Adrenal gland (tissue), 9 donors: ENCODE measurements at regions not wholly inside any gene's neighbourhood (a gene's known extent, or its start where the extent isn't known, plus 50 kb on each side); places are given as distances from the start of the nearest gene placed in this dataset.
"Not testable (repeated sequence)": the region's sequence is repeated elsewhere in the genome, so short reads cannot be mapped to it uniquely, and the experiment has no call there.

ENCODE experiments used
- DNase-seq, 7 donors: peaks; one replicate each; pipeline ENCODE4 v3.0.0-alpha.2; 2019 to 2020
- H3K27ac ChIP-seq, 5 donors: fragments of 200-600 bp; sonication (generic) in 4 of 5; 1 replicate in 3 of 5; 2 replicates in 2 of 5; pipeline versions ENCODE4 v1.5.1 to v1.8.0; 2016 to 2020; ENCODE audit warnings: mild to moderate bottlenecking in 1 of 5
- H3K27me3 ChIP-seq: fragments of 200-600 bp; 2 replicates; pipeline ENCODE4 v1.8.0; 2021
- H3K36me3 ChIP-seq, 2 donors: fragments of 200-600 bp; replicated peaks in 1 of 2; 1 replicate in 1 of 2; 2 replicates in 1 of 2; pipeline versions ENCODE4 v1.5.1 to v1.8.0; 2018 to 2022
- H3K4me1 ChIP-seq, 2 donors: fragments of 200-600 bp; replicated peaks in 1 of 2; 1 replicate in 1 of 2; 2 replicates in 1 of 2; pipeline versions ENCODE4 v1.5.1 to v1.8.0; 2018 to 2021
- H3K4me3 ChIP-seq, 4 donors: fragments of 200-600 bp; sonication (generic) in 3 of 4; one replicate each; pipeline ENCODE4 v1.5.1; 2016 to 2018
- H3K9me3 ChIP-seq, 3 donors: fragments of 200-600 bp; sonication (generic) in 1 of 3; replicated peaks in 1 of 3; 1 replicate in 2 of 3; 2 replicates in 1 of 3; pipeline versions ENCODE4 v1.5.1 to v1.8.0; 2016 to 2021
- POLR2A ChIP-seq, 2 donors: fragments of 450-650 bp; IDR thresholded peaks; one replicate each; pipeline ENCODE4 v1.6.1; 2017; ENCODE audit warnings: antibody characterized with exemption in 2 of 2, mild to moderate bottlenecking in 2 of 2, moderate library complexity in 1 of 2
- WGBS, 4 donors: extraction: QIAGEN DNeasy Blood & Tissue Kit in 2 of 4; methylation state at CpG; one replicate each; pipeline versions ENCODE4 v1.1.5 to v1.1.7; 2013 to 2017; 5-methylcytosine and 5-hydroxymethylcytosine counted together
- intact Hi-C, 2 donors: fragments of 100-400 bp; cut with DNase I; formaldehyde crosslinking; loops; one replicate each; pipeline versions ENCODE4 v1.14.1 to v1.15.0; 2022 to 2023
- TF ChIP-seq, protein P1 (sequence below), 6 experiments: fragments of 450-650 bp in 4 of 6; fragments of 200-600 bp in 2 of 6; sonication (generic) in 1 of 6; IDR thresholded peaks; 1 replicate in 5 of 6; 2 replicates in 1 of 6; pipeline versions ENCODE4 v1.5.1 to v1.8.0; 2016 to 2021; ENCODE audit warnings: antibody characterized with exemption in 6 of 6, mild to moderate bottlenecking in 2 of 6, moderate library complexity in 1 of 6
- donor health status: healthy with polysubstance abuse.
- donor health status: Bipolar disorder and iron deficiency.
- donor health status: DM: yes; HTN: yes; CAD: no.
- donor health status: DM: no; HTN: no; CAD: no.
- donor health status: DM: no; HTN: no; CAD: no.

DNA sequence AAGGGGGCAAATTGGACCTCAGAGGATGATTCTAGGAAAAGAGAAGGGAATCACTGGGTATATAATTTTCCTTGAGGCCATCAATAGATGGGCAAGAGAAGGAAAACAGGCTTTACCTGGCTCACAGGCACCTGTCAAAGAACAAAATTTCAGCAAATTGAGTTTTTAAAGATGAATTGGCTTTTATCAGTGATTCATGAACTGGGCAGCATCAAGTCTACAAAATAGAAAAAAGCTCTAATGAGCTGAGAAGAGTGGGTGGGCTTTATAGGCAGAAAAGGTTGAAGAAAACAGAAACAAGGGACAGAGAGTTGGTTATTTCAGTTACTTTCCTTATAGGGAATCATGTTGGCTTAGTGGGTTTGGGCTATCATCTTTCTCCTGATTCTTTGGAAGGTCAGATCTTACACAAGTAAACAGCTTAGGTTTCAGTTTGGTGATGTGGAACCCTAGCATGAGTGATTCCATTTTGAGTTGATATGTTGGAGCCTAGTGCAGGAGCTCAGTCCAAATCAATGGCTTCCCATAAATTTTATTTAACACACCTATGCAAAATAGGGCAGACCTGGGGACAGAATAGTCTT is 120.7 kb upstream of the MED14 start:
- Histone ChIP-seq H3K4me3 (no peak overlapping the region), H3K27ac (no peak overlapping the region), H3K9me3 (no peaks in the 10 kb centered on the region), H3K4me1 (no peaks in the 10 kb centered on the region), H3K36me3 (no peaks in the 10 kb centered on the region), H3K27me3 (no peaks in the 10 kb centered on the region)
- DNase-seq = no peak
- TF ChIP-seq, protein P1, sequence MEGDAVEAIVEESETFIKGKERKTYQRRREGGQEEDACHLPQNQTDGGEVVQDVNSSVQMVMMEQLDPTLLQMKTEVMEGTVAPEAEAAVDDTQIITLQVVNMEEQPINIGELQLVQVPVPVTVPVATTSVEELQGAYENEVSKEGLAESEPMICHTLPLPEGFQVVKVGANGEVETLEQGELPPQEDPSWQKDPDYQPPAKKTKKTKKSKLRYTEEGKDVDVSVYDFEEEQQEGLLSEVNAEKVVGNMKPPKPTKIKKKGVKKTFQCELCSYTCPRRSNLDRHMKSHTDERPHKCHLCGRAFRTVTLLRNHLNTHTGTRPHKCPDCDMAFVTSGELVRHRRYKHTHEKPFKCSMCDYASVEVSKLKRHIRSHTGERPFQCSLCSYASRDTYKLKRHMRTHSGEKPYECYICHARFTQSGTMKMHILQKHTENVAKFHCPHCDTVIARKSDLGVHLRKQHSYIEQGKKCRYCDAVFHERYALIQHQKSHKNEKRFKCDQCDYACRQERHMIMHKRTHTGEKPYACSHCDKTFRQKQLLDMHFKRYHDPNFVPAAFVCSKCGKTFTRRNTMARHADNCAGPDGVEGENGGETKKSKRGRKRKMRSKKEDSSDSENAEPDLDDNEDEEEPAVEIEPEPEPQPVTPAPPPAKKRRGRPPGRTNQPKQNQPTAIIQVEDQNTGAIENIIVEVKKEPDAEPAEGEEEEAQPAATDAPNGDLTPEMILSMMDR (IDR thresholded peaks at IDR 0.05) = no peak
- TF ChIP-seq POLR2A (IDR thresholded peaks at IDR 0.05) = no peak
- intact Hi-C loops = no loop called here

DNA sequence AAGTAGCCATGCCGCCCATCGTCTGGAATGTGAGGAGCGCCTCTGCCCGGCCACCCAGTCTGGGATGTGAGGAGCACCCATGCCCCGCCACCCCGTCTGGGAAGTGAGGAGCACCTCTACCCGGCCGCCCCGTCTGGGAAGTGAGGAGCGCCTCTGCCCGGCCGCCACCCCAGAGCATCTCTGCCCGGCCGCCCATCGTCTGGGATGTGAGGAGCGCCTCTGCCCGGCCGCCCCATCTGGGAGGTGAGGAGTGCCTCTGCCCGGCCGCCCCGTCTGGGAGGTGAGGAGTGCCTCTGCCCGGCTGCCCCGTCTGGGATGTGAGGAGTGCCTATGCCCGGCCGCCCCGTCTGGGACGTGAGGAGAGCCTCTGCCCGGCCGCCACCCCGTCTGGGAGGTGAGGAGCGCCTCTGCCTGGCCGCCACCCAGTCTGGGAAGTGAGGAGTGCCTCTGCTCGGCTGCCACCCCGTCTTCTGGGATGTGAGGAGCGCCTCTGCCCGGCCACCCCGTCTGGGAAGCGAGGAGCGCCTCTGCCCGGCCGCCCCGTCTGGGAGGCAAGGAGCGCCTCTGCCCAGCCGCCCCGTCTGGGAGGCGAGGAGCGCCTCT is 126.7 kb upstream of the MED14 start:
- H3K4me3 ChIP-seq, H3K4me1 ChIP-seq, H3K27me3 ChIP-seq, H3K9me3 ChIP-seq, intact Hi-C loops, DNase-seq, H3K36me3 ChIP-seq, H3K27ac ChIP-seq: not testable (repeated sequence)
- 96 to 98% (median 97%) methylated on average over 11 to 47 of the region's 47 CpGs for WGBS, 4 donors

DNA sequence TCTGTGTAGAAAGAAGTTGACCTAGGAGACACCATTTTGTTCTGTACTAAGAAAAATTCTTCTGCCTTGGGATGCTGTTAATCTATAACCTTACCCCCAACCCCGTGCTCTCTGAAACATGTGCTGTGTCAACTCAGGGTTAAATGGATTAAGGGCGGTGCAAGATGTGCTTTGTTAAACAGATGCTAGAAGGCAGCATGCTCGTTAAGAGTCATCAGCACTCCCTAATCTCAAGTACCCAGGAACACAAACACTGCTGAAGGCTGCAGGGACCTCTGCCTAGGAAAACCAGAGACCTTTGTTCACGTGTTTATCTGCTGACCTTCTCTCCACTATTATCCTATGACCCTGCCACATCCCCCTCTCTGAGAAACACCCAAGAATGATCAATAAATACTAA is 127.9 kb upstream of the MED14 start:
- WGBS, 4 donors = 65 to 73% (median 66%) methylated on average over 3 to 4 of the region's 4 CpGs
- H3K4me3 ChIP-seq, DNase-seq, H3K27ac ChIP-seq, H3K36me3 ChIP-seq, H3K9me3 ChIP-seq, H3K27me3 ChIP-seq, intact Hi-C loops, H3K4me1 ChIP-seq: not testable (repeated sequence)

DNA sequence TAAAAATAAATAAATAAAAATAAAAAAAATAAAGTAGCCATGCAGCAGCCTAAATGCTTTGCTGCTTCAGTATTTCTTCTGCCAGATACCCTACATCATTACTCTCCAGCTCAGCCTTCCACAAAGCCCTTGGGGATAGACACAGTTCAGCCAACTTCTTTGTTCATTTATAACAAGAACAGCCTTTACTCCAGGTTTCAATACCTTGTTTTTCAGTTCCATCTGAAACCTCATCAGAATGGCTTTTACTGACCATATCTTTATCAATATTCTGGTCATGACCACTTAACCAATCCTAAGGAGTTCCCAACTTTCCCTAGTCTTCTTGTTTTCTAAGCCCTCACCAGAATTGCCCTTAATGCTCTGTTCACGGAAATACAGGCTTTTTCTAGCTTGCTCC is 128.3 kb upstream of the MED14 start:
- H3K4me1 ChIP-seq = peaks cover 0 to 4% of the 10 kb centered on the region in 2 donors
- WGBS, 4 donors = 83 to 94% (median 86%) methylated on average over 1 of the region's 1 CpG
- no peaks in the 10 kb centered on the region for H3K27me3 ChIP-seq
- no peak for DNase-seq
- TF ChIP-seq POLR2A (IDR thresholded peaks at IDR 0.05) = no peak
- TF ChIP-seq, protein P1 (IDR thresholded peaks at IDR 0.05) = no peak
- H3K36me3 ChIP-seq = no peaks in the 10 kb centered on the region
- intact Hi-C loops = no loop called here
- H3K9me3 ChIP-seq = no peaks in the 10 kb centered on the region
- H3K4me3 ChIP-seq = no peak overlapping the region
- no peak overlapping the region for H3K27ac ChIP-seq

DNA sequence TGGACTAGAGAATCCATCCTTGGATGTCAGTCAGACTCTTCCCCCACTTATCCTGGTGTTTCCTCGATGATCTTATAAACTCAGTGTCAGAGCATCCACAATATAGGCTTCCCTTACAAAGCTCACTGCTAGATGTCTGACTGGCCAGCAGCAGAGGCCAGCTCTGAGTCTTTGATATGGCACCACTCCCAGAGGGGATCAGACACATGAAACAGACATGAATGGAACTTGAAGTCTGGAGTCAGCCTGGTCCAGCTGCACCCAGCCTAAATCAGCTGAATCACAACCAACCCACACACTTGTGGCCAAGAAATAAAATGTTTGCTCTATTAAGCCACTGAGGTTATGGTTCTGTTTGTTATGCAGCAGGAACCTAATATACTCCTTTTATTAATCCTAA is 129.6 kb upstream of the MED14 start:
- H3K4me3 ChIP-seq = no peak overlapping the region
- H3K36me3 ChIP-seq = no peaks in the 10 kb centered on the region
- H3K4me1 ChIP-seq = peaks cover 0 to 4% of the 10 kb centered on the region in 2 donors
- H3K27me3 ChIP-seq = no peaks in the 10 kb centered on the region
- TF ChIP-seq, protein P1 (IDR thresholded peaks at IDR 0.05) = no peak
- no peak for TF ChIP-seq POLR2A (IDR thresholded peaks at IDR 0.05)
- intact Hi-C loops = no loop called here
- WGBS, 4 donors = 87 to 93% (median 89%) methylated on average over 1 of the region's 1 CpG; no CpG with 5 or more reads in 1 of the 4 donors
- H3K9me3 ChIP-seq = no peaks in the 10 kb centered on the region
- no peak overlapping the region for H3K27ac ChIP-seq
- no peak for DNase-seq
